ENCODE measurements at regions not wholly inside any gene's neighbourhood (a gene's known extent, or its start where the extent isn't known, plus 50 kb on each side); places are given as distances from the start of the nearest gene placed in this dataset.

DNA sequence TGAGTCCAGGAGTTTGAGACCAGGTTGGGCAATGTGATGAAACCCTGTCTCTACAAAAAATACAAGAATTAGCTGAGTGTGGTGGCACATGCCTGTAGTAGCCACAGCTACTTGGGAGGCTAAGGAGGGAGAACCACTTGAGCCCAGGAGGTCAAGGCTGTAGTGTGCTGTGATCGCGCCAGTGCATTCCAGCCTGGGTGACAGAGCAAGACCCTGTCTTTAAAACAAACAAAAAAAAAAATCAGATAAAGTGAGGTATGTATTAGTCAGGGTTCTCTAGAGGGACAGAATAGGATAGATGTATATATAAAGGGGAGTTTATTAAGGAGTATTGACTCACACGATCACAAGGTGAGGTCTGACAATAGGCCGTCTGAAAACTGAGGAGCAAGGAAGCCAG lies 101.5 kb upstream of the GPR26 start:
- no peak for TF ChIP-seq CTCF (IDR thresholded peaks at IDR 0.05)
- TF ChIP-seq POLR2A (IDR thresholded peaks at IDR 0.05) = no peak
- no peak for TF ChIP-seq EP300 (IDR thresholded peaks at IDR 0.05)
- TF ChIP-seq POLR2AphosphoS5 (IDR thresholded peaks at IDR 0.05) = no peak

Data from sigmoid colon (tissue), 4 donors.